ENCODE measurements at regions not wholly inside any gene's neighbourhood (a gene's known extent, or its start where the extent isn't known, plus 50 kb on each side); places are given as distances from the start of the nearest gene placed in this dataset.
"Not testable (repeated sequence)": the region's sequence is repeated elsewhere in the genome, so short reads cannot be mapped to it uniquely, and the experiment has no call there.

DNA sequence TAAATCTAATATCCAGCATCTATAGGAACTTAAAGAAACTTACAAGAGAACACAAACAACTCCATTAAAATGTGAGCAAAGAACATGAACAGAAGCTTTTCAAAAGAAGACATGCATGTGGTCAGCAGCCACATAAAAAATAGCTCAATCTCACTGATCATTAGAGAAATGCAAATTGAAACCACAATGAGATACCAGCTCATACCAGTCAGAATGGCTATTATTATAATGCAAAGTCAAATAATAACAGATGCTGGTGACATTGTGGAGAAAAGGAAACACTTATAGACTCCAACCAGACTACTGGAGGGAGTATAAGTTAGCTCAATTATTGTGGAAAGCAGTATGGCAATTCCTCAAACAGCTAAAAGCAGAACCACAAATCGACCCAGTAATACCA, 1314.5 kb downstream of the XPNPEP1 start:
- H3K4me3 ChIP-seq (ENCODE audit: low read depth, low read length) = no peak overlapping the region
- DNase-seq (ENCODE audit: low read depth) = no peak
- TF ChIP-seq, protein P1, sequence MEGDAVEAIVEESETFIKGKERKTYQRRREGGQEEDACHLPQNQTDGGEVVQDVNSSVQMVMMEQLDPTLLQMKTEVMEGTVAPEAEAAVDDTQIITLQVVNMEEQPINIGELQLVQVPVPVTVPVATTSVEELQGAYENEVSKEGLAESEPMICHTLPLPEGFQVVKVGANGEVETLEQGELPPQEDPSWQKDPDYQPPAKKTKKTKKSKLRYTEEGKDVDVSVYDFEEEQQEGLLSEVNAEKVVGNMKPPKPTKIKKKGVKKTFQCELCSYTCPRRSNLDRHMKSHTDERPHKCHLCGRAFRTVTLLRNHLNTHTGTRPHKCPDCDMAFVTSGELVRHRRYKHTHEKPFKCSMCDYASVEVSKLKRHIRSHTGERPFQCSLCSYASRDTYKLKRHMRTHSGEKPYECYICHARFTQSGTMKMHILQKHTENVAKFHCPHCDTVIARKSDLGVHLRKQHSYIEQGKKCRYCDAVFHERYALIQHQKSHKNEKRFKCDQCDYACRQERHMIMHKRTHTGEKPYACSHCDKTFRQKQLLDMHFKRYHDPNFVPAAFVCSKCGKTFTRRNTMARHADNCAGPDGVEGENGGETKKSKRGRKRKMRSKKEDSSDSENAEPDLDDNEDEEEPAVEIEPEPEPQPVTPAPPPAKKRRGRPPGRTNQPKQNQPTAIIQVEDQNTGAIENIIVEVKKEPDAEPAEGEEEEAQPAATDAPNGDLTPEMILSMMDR (IDR thresholded peaks at IDR 0.05; ENCODE audit: insufficient read depth, low read depth, low read length) = no peak

DNA sequence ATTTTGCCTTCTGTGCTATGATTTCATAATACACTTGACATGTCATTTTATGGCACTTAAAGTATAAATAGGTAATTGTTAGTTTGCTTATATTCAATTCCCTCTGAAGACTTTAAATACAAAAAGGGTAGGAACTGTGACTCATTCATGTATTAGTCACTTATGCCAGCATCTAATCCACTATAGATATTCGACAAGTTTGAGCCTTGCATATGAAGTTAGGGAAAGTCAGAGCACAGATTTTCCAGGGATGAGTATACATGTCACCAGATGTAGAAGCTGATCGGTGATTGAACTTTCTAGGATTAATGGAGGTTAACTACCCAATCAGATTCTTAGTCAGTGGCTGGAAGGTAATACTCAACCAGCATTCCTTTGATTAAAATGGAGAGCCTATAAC, 1321.5 kb downstream of the XPNPEP1 start:
- TF ChIP-seq, protein P1 (IDR thresholded peaks at IDR 0.05; ENCODE audit: insufficient read depth, low read depth, low read length) = no peak
- no peak overlapping the region for H3K4me3 ChIP-seq (ENCODE audit: low read depth, low read length)
- DNase-seq (ENCODE audit: low read depth) = no peak

DNA sequence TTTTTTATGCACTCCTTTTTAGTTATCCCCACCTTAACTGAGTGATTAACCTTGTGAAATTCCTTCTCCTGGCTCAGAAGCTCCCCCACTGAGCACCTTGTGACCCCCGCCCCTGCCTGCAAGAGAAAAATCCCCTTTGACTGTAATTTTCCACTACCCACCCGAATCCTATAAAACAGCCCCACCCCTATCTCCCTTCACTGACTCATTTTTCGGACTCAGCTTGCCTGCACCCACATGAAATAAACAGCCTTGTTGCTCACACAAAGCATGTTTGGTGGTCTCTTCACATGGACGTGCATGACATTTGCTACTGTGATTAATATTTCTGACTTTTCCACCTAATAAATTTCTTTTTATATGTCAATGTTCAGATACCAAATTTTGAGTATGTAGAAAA, 1322.8 kb downstream of the XPNPEP1 start:
- DNase-seq (ENCODE audit: low read depth); H3K4me3 ChIP-seq (ENCODE audit: low read depth, low read length): not testable (repeated sequence)

GRCh38 chr10:108599317-108599716, 1324.0 kb downstream of the XPNPEP1 start:
- DNase-seq (ENCODE audit: low read depth); H3K4me3 ChIP-seq (ENCODE audit: low read depth, low read length): not testable (repeated sequence)

- no peak for DNase-seq (ENCODE audit: low read depth)
- H3K4me3 ChIP-seq (ENCODE audit: low read depth, low read length) = no peak overlapping the region
Measured at GRCh38 chr10:108598831-108599230, 1324.5 kb downstream of the XPNPEP1 start.

DNA sequence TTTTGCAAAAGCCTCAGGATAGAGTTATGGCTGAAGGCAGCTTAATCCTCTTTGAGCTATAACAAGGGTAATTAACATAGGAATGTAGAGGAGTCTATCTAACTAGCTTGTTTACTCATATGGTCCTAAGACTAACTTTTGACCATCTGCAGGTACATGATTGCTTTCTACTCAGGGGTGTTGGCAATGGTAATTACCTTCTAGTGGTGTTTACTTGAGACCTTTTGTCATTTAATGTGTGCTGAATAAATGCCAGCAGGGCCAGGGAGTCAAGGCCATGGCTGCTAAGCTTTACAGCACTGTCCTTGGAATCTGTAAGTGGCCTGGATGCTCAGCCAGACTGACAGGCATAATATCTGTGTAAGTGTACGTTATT, 1325.0 kb downstream of the XPNPEP1 start:
- TF ChIP-seq, protein P1 (IDR thresholded peaks at IDR 0.05; ENCODE audit: insufficient read depth, low read depth, low read length) = no peak
- DNase-seq (ENCODE audit: low read depth) = no peak
- no peak overlapping the region for H3K4me3 ChIP-seq (ENCODE audit: low read depth, low read length)

More at GRCh38 chr10:108598831-108599230, 1324.5 kb downstream of the XPNPEP1 start:
- TF ChIP-seq, protein P1 (IDR thresholded peaks at IDR 0.05; ENCODE audit: insufficient read depth, low read depth, low read length) = no peak

GRCh38 chr10:108597657-108598319, 1325.5 kb downstream of the XPNPEP1 start:
- TF ChIP-seq, protein P1 (IDR thresholded peaks at IDR 0.05; ENCODE audit: insufficient read depth, low read depth, low read length) = no peak
- DNase-seq (ENCODE audit: low read depth) = no peak
- H3K4me3 ChIP-seq (ENCODE audit: low read depth, low read length) = no peak overlapping the region

DNA sequence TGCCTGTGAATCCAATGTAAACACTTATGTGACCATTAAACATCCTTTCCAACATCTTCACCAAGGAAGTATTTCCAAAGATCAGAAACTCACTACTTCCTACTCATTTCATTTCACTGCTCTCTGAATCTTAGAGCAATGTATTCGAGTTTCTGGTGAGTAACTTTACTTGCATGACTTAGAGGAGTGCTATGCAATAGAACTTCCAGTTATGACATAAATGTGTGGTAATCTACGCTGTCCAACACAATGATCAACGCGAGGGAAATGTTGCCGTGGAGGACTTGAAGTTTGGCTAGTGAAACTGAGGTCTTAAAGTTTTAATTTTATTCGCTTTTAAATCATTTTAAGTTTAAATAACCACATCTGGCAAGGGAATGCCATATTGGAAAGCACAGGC, 1326.3 kb downstream of the XPNPEP1 start:
- TF ChIP-seq, protein P1 (IDR thresholded peaks at IDR 0.05; ENCODE audit: insufficient read depth, low read depth, low read length) = no peak
- peak; percentile 63 for DNase-seq (ENCODE audit: low read depth)
- H3K4me3 ChIP-seq (ENCODE audit: low read depth, low read length) = no peak overlapping the region

Data from fibroblast of villous mesenchyme (primary cell).